OCI-LY7 (cell line): ENCODE measurements at regions not wholly inside any gene's neighbourhood (a gene's known extent, or its start where the extent isn't known, plus 50 kb on each side); places are given as distances from the start of the nearest gene placed in this dataset.

Experiments used
- BruUV-seq: library from RNA; stranded (reverse); fragments of 400-500 nt; replicated peaks from 2 replicates; lab custom pipeline; 2021; lab: Mats Ljungman, UMichigan
- CTCF ChIA-PET: fragments of 300-600 bp; sonication (Branson Sonifier 250); formaldehyde crosslinking; loops from one replicate; lab custom pipeline; 2022; ENCODE audit warnings: antibody characterized with exemption; ENCODE audit not compliant: unreplicated experiment; lab: Charles Lee
- POLR2A ChIA-PET: fragments of 300-600 bp; sonication (Branson Sonifier 250); formaldehyde crosslinking; loops from one replicate; lab custom pipeline; 2022; ENCODE audit warnings: antibody characterized with exemption; lab: Charles Lee
- DNase-seq: peaks from one replicate; pipeline ENCODE4 v3.0.0-alpha.2; 2015; ENCODE audit warnings: low spot score
- H2AFZ ChIP-seq: fragments of 200-600 bp; sonication (generic), shearing (Covaris generic); 2 replicates; pipeline ENCODE4 v1.6.1; 2014; ENCODE audit warnings: mild to moderate bottlenecking, antibody characterized with exemption, low read length, moderate library complexity
- H3K27ac ChIP-seq: fragments of 200-600 bp; sonication (generic); 2 replicates; pipeline ENCODE4 v1.5.1; 2014; ENCODE audit warnings: mixed run types, low read depth, mild to moderate bottlenecking, moderate library complexity, low read length, inconsistent platforms; ENCODE audit not compliant: poor library complexity, severe bottlenecking
- H3K36me3 ChIP-seq: fragments of 200-600 bp; sonication (generic); 2 replicates; pipeline ENCODE4 v1.6.1; 2014; ENCODE audit warnings: mild to moderate bottlenecking, antibody characterized with exemption, low read length, moderate library complexity, mixed read lengths; ENCODE audit not compliant: insufficient read depth
- H3K4me1 ChIP-seq: fragments of 200-600 bp; sonication (generic); 2 replicates; pipeline ENCODE4 v1.5.1; 2014; ENCODE audit warnings: mild to moderate bottlenecking, low read length; ENCODE audit not compliant: insufficient read depth, poor library complexity, severe bottlenecking
- H3K4me2 ChIP-seq: fragments of 200-600 bp; sonication (generic); 2 replicates; pipeline ENCODE4 v1.6.1; 2014; ENCODE audit warnings: mild to moderate bottlenecking, low read length
- H3K4me3 ChIP-seq: fragments of 200-600 bp; sonication (generic); 2 replicates; pipeline ENCODE4 v1.5.1; 2014; ENCODE audit warnings: mild to moderate bottlenecking, low read depth, low read length; ENCODE audit not compliant: poor library complexity, severe bottlenecking
- H3K79me2 ChIP-seq: fragments of 200-600 bp; sonication (generic); 2 replicates; pipeline ENCODE4 v1.6.1; 2016; ENCODE audit warnings: low read depth, mild to moderate bottlenecking, low read length, moderate library complexity, mixed read lengths; ENCODE audit not compliant: insufficient read depth
- H3K9me2 ChIP-seq: fragments of 200-600 bp; sonication (generic); 2 replicates; pipeline ENCODE4 v1.6.1; 2016; ENCODE audit warnings: mild to moderate bottlenecking, low read length, mixed read lengths; ENCODE audit not compliant: insufficient read depth
- H3K9me3 ChIP-seq: fragments of 200-600 bp; sonication (generic); 2 replicates; pipeline ENCODE4 v1.6.1; 2014; ENCODE audit warnings: mild to moderate bottlenecking, mixed run types, low read length, mixed read lengths
- H4K20me1 ChIP-seq: fragments of 200-600 bp; sonication (generic); 2 replicates; pipeline ENCODE4 v1.6.1; 2014; ENCODE audit warnings: mild to moderate bottlenecking, antibody characterized with exemption, low read length, moderate library complexity, mixed read lengths; ENCODE audit not compliant: insufficient read depth
- EZH2phosphoT487 ChIP-seq: fragments of 200-600 bp; sonication (generic); IDR thresholded peaks from 2 replicates; pipeline ENCODE4 v1.6.1; 2018; ENCODE audit warnings: low read depth, borderline replicate concordance, mild to moderate bottlenecking, mixed run types, antibody characterized with exemption, low read length, moderate library complexity, mixed read lengths
- intact Hi-C: fragments of 100-400 bp; cut with micrococcal nuclease; formaldehyde crosslinking; loops from one replicate; pipeline ENCODE4 v1.10.0; 2022; ENCODE audit not compliant: unreplicated experiment
- TF ChIP-seq, protein P1 (sequence below): fragments of 200-600 bp; sonication (generic); conservative IDR thresholded peaks from 2 replicates; pipeline ENCODE4 v1.5.1; 2014; ENCODE audit warnings: mild to moderate bottlenecking, antibody characterized with exemption, low read length, moderate library complexity, mixed read lengths

DNA sequence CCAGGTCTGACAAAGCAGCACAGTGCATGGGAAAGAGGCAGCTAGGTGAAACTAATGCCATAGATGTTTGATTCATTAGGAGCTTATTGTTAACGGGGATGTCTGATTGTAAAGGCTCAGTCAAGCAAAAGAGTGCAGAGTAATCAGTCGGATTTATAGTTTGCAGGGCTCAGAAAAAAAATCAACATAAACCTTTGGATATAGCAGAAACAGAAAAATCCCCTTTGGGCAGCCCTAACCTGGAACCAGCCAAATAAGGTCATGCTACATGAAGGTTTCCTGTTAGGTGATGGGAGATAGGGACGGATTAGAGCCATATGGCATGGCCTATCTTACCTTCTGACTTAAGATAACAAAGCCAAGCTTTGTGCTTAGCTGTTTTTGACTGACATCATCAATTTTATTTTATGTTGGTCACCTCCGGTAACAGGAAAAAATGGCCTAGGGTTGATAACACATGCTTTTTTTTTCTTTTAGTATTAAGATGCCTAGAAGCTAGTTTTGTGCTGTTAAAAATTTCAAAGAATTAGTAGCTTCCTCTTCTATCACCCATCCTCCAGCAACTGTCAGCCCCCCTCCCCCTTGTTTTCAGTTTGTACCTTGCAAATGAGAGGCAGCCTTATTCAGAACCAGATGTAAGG is 60.7 kb upstream of the ZEB2 start:
- H3K4me2 ChIP-seq = peak overlapping the region; percentile 70
- peak overlapping the region; percentile 42 for H3K4me3 ChIP-seq
- intact Hi-C loops = loop anchor here (1.0 to 10.0 kb wide), 3 partner anchors 63 to 336 kb away; a partner anchor contains a TSS
- H4K20me1 ChIP-seq = no peaks in the 10 kb centered on the region
- H2AFZ ChIP-seq = peak overlapping the region; percentile 72
- no peaks in the 10 kb centered on the region; the same call in 1 of the 2 replicates for H3K9me3 ChIP-seq
- peaks cover 29% of the 10 kb centered on the region for H3K4me1 ChIP-seq
- peak; percentile 61 for DNase-seq
- no peaks in the 10 kb centered on the region for H3K9me2 ChIP-seq
- BruUV-seq = no TSS peak
- ChIA-PET CTCF (interaction anchor here (1.0 to 1.8 kb wide), 2 partner anchors 9 to 19 kb away, joined by 3 to 4 read pairs; no protein-coding TSS in a partner anchor), POLR2A (interaction anchor here (0.5 to 2.5 kb wide), 17 partner anchors 8 to 1088 kb away, joined by 3 to 17 read pairs (median 3); no protein-coding TSS in a partner anchor)
- H3K79me2 ChIP-seq = no peaks in the 10 kb centered on the region
- TF ChIP-seq, protein P1, sequence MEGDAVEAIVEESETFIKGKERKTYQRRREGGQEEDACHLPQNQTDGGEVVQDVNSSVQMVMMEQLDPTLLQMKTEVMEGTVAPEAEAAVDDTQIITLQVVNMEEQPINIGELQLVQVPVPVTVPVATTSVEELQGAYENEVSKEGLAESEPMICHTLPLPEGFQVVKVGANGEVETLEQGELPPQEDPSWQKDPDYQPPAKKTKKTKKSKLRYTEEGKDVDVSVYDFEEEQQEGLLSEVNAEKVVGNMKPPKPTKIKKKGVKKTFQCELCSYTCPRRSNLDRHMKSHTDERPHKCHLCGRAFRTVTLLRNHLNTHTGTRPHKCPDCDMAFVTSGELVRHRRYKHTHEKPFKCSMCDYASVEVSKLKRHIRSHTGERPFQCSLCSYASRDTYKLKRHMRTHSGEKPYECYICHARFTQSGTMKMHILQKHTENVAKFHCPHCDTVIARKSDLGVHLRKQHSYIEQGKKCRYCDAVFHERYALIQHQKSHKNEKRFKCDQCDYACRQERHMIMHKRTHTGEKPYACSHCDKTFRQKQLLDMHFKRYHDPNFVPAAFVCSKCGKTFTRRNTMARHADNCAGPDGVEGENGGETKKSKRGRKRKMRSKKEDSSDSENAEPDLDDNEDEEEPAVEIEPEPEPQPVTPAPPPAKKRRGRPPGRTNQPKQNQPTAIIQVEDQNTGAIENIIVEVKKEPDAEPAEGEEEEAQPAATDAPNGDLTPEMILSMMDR = no peak
- TF ChIP-seq EZH2phosphoT487 = no peak
- H3K36me3 ChIP-seq = no peaks in the 10 kb centered on the region
- H3K27ac ChIP-seq = peak overlapping the region; percentile 46

DNA sequence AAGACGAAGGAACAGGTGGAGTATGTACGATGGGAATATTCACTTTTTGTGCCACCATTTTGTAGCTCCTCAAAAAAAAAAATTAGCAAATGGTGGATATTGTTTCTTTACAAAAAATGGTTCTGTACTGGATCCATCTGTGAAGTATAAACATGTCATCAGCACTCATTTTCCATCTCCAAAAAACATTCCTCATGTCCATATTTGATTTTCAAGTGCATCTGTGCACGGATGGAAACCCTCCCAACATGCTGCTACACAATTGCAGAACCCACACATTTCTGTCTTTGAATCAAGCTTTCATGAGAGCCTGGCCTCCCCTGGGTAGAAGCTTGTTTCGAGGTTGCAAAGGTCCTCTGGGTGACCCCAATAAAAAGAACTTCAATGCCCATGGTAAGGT is 59.6 kb upstream of the ZEB2 start:
- Histone ChIP-seq H3K4me1 (peaks cover 29% of the 10 kb centered on the region), H3K27ac (no peak overlapping the region), H3K79me2 (no peaks in the 10 kb centered on the region), H3K36me3 (no peaks in the 10 kb centered on the region), H4K20me1 (no peaks in the 10 kb centered on the region), H3K4me3 (no peak overlapping the region), H3K9me3 (no peaks in the 10 kb centered on the region; the same call in 1 of the 2 replicates), H3K9me2 (no peaks in the 10 kb centered on the region), H2AFZ (peak overlapping the region; percentile 72; the same call in 1 of the 2 replicates), H3K4me2 (no peak overlapping the region)
- intact Hi-C loops = no loop called here
- ChIA-PET CTCF (interaction anchor here (0.5 kb wide), 1 partner anchor 517 kb away, joined by 3 read pairs; no protein-coding TSS in a partner anchor), POLR2A (interaction anchor here (0.7 kb wide), 1 partner anchor 272 kb away, joined by 3 read pairs; no protein-coding TSS in a partner anchor)
- DNase-seq = no peak
- TF ChIP-seq, protein P1 = no peak
- TF ChIP-seq EZH2phosphoT487 = no peak
- BruUV-seq = no TSS peak

DNA sequence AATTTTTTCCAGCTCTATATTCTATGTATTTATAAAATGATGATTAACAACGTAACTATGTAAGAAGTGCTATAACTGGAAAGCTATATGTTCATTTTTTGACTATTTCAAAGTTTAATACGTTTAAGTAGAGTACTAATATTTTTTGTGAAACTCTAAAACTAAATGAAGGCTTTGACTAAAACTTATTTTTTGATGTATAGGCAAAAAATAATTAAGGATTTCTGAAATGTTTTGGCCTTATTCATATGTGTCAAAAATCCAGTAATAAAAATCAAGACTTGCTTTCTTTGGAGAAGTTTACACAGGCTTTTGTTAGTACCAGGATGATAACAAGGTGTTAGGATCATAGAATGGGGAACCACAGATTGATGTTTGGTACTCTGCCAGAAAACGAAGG is 58.2 kb upstream of the ZEB2 start:
- H3K4me2 ChIP-seq = no peak overlapping the region
- BruUV-seq = no TSS peak
- H3K27ac ChIP-seq = no peak overlapping the region
- H3K36me3 ChIP-seq = no peaks in the 10 kb centered on the region
- H3K9me2 ChIP-seq = no peaks in the 10 kb centered on the region
- CTCF ChIA-PET = no interaction called here
- H3K4me1 ChIP-seq = peaks cover 26% of the 10 kb centered on the region
- no peaks in the 10 kb centered on the region for H3K79me2 ChIP-seq
- POLR2A ChIA-PET = interaction anchor here (1.1 to 1.4 kb wide), 3 partner anchors 8 to 16 kb away, joined by 3 to 8 read pairs (median 4); no protein-coding TSS in a partner anchor
- H3K9me3 ChIP-seq = no peaks in the 10 kb centered on the region; the same call in 1 of the 2 replicates
- no peak for DNase-seq
- H4K20me1 ChIP-seq = no peaks in the 10 kb centered on the region
- TF ChIP-seq, protein P1 = no peak
- no peak for TF ChIP-seq EZH2phosphoT487
- H3K4me3 ChIP-seq = no peak overlapping the region
- intact Hi-C loops = no loop called here
- no peak overlapping the region for H2AFZ ChIP-seq
